Caco-2 (cell line): ENCODE measurements at regions not wholly inside any gene's neighbourhood (a gene's known extent, or its start where the extent isn't known, plus 50 kb on each side); places are given as distances from the start of the nearest gene placed in this dataset.

ENCODE experiments used
- BruUV-seq: library from RNA; stranded (reverse); fragments of 400-500 nt; replicated peaks from 2 replicates; lab custom pipeline; 2021; lab: Mats Ljungman, UMichigan
- CTCF ChIA-PET: fragments of 300-600 bp; sonication (Branson Sonifier 250); formaldehyde crosslinking; loops from one replicate; lab custom pipeline; 2022; ENCODE audit warnings: antibody characterized with exemption; lab: Charles Lee
- POLR2A ChIA-PET: fragments of 300-600 bp; sonication (Branson Sonifier 250); formaldehyde crosslinking; loops from one replicate; lab custom pipeline; 2022; ENCODE audit warnings: antibody characterized with exemption; lab: Charles Lee
- DNase-seq, 2 experiments: peaks; one replicate each; pipeline versions ENCODE4 v3.0.0 to v3.0.0-alpha.2; 2020 to 2022
- H3K27me3 ChIP-seq: replicated peaks from 2 replicates; pipeline ENCODE4 v1.6.0; 2011; ENCODE audit warnings: low read length; ENCODE audit not compliant: control insufficient read depth, insufficient read depth
- H3K36me3 ChIP-seq: 2 replicates; pipeline ENCODE4 v1.5.1; 2011; ENCODE audit warnings: low read length; ENCODE audit not compliant: control insufficient read depth, insufficient read depth
- H3K4me1 ChIP-seq: fragments of 250-450 bp; sonication (Bioruptor Pico); 2 replicates; pipeline ENCODE4 v1.5.1; 2020; ENCODE audit warnings: mild to moderate bottlenecking
- H3K4me3 ChIP-seq: 2 replicates; pipeline ENCODE4 v1.5.1; 2011; ENCODE audit warnings: low read depth, mild to moderate bottlenecking, control low read depth, low read length
- H3K9me3 ChIP-seq: fragments of 250-450 bp; sonication (Bioruptor Pico); 2 replicates; pipeline ENCODE4 v1.5.1; 2020; ENCODE audit warnings: mild to moderate bottlenecking, moderate library complexity
- H3K27ac Mint-ChIP-seq: one replicate; pipeline ENCODE4 v1.8.0; 2022; ENCODE audit warnings: mixed read lengths; ENCODE audit not compliant: unreplicated experiment
- H3K27me3 Mint-ChIP-seq: one replicate; pipeline ENCODE4 v1.8.0; 2022; ENCODE audit warnings: mixed read lengths; ENCODE audit not compliant: insufficient read depth, unreplicated experiment
- H3K36me3 Mint-ChIP-seq: one replicate; pipeline ENCODE4 v1.8.0; 2022; ENCODE audit warnings: mild to moderate bottlenecking, mixed read lengths; ENCODE audit not compliant: insufficient read depth, unreplicated experiment
- H3K4me1 Mint-ChIP-seq: one replicate; pipeline ENCODE4 v1.8.0; 2022; ENCODE audit warnings: low read depth, mixed read lengths; ENCODE audit not compliant: unreplicated experiment
- H3K4me3 Mint-ChIP-seq: one replicate; pipeline ENCODE4 v1.8.0; 2022; ENCODE audit warnings: mild to moderate bottlenecking, moderate library complexity, mixed read lengths; ENCODE audit not compliant: unreplicated experiment
- H3K9me3 Mint-ChIP-seq: one replicate; pipeline ENCODE4 v1.8.0; 2022; ENCODE audit warnings: mixed read lengths; ENCODE audit not compliant: unreplicated experiment
- intact Hi-C: fragments of 100-400 bp; cut with micrococcal nuclease; formaldehyde crosslinking; loops from one replicate; pipeline ENCODE4 v1.10.0; 2022; ENCODE audit not compliant: unreplicated experiment
- TF ChIP-seq, protein P1 (sequence below), 2 experiments: fragments of 200-600 bp in 1 of 2; IDR thresholded peaks; 1 replicate in 1 of 2; 2 replicates in 1 of 2; pipeline versions ENCODE4 v1.5.1 to v1.8.0; 2011 to 2022; ENCODE audit warnings: antibody characterized with exemption in 1 of 2, control low read depth in 1 of 2, inconsistent platforms in 1 of 2, low read depth in 1 of 2, low read length in 1 of 2, mild to moderate bottlenecking in 1 of 2, moderate library complexity in 1 of 2; ENCODE audit not compliant: insufficient read depth in 1 of 2, severe bottlenecking in 1 of 2, unreplicated experiment in 1 of 2

DNA sequence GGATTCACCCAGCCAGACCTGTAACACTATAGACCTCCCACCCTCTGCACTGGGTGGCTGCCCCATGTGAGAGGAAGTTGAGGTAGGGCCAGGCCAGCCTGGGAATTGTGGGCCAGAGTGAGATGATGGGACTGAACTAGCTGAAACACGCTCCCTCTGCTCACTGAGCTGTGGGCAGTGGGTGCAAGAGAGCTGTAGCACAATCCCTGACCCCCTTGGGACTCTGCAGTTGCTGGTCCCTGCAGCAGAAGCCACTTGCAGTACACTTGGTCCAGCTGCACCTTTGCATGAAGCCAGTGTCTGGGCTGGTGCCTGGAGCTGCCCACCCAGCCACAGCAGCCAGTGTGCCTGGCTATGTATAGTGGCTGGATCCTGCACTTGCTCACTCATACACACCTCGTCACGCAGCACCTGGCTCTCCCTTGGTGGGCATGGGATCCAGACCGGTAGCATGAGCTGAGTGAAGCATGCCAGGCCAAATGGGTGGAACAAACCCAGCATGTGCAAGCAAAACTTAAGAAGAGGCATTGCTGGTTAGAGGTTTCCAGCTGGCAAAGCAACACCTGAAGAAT, 805.7 kb upstream of the GBE1 start:
- H3K27ac Mint-ChIP-seq: no peak overlapping the region
- no peaks in the 10 kb centered on the region for H3K36me3 Mint-ChIP-seq
- no peaks in the 10 kb centered on the region for H3K27me3 Mint-ChIP-seq
- no peaks in the 10 kb centered on the region for H3K27me3 ChIP-seq
- CTCF ChIA-PET: no interaction called here
- intact Hi-C loops: no loop called here
- no TSS peak for BruUV-seq
- H3K9me3 ChIP-seq: no peaks in the 10 kb centered on the region
- H3K4me1 Mint-ChIP-seq: no peaks in the 10 kb centered on the region
- H3K36me3 ChIP-seq: no peaks in the 10 kb centered on the region
- no peaks in the 10 kb centered on the region for H3K9me3 Mint-ChIP-seq
- H3K4me1 ChIP-seq: no peaks in the 10 kb centered on the region
- no peak overlapping the region for H3K4me3 ChIP-seq
- no peak for DNase-seq
- TF ChIP-seq, protein P1, sequence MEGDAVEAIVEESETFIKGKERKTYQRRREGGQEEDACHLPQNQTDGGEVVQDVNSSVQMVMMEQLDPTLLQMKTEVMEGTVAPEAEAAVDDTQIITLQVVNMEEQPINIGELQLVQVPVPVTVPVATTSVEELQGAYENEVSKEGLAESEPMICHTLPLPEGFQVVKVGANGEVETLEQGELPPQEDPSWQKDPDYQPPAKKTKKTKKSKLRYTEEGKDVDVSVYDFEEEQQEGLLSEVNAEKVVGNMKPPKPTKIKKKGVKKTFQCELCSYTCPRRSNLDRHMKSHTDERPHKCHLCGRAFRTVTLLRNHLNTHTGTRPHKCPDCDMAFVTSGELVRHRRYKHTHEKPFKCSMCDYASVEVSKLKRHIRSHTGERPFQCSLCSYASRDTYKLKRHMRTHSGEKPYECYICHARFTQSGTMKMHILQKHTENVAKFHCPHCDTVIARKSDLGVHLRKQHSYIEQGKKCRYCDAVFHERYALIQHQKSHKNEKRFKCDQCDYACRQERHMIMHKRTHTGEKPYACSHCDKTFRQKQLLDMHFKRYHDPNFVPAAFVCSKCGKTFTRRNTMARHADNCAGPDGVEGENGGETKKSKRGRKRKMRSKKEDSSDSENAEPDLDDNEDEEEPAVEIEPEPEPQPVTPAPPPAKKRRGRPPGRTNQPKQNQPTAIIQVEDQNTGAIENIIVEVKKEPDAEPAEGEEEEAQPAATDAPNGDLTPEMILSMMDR (IDR thresholded peaks at IDR 0.05; ENCODE audit: insufficient read depth in 1 of 2, low read depth in 1 of 2, low read length in 1 of 2, severe bottlenecking in 1 of 2, unreplicated experiment in 1 of 2): no peak
- no peak overlapping the region for H3K4me3 Mint-ChIP-seq
- POLR2A ChIA-PET: no interaction called here

DNA sequence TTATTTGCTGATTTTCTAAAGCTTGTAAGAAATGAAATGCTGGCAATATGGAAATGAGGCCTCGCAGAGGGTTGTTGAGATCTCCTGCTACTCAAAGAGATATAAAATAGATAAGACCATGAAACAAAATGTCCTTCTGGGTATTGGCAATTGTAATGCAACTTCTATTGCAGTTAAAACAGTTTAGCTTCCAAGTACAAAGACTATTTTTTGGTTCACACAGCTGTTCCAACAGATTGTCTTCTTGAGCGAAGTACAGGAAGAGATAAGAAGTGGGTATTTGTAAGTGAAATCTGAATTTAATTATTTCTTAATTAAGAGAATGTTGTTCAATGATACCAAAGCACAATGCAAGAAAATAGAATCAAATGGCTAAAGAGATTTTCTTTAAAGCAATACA, 801.5 kb upstream of the GBE1 start:
- no peak overlapping the region for H3K27ac Mint-ChIP-seq
- no peaks in the 10 kb centered on the region for H3K36me3 Mint-ChIP-seq
- Histone ChIP-seq H3K4me3 (no peak overlapping the region), H3K36me3 (no peaks in the 10 kb centered on the region), H3K9me3 (no peaks in the 10 kb centered on the region), H3K27me3 (no peaks in the 10 kb centered on the region), H3K4me1 (no peaks in the 10 kb centered on the region)
- no TSS peak for BruUV-seq
- intact Hi-C loops: no loop called here
- no peaks in the 10 kb centered on the region for H3K4me1 Mint-ChIP-seq
- H3K27me3 Mint-ChIP-seq: no peaks in the 10 kb centered on the region
- no peaks in the 10 kb centered on the region for H3K9me3 Mint-ChIP-seq
- H3K4me3 Mint-ChIP-seq: no peak overlapping the region
- no peak for DNase-seq
- TF ChIP-seq, protein P1 (IDR thresholded peaks at IDR 0.05; ENCODE audit: insufficient read depth in 1 of 2, low read depth in 1 of 2, low read length in 1 of 2, severe bottlenecking in 1 of 2, unreplicated experiment in 1 of 2): no peak
- CTCF ChIA-PET: no interaction called here
- POLR2A ChIA-PET: no interaction called here

DNA sequence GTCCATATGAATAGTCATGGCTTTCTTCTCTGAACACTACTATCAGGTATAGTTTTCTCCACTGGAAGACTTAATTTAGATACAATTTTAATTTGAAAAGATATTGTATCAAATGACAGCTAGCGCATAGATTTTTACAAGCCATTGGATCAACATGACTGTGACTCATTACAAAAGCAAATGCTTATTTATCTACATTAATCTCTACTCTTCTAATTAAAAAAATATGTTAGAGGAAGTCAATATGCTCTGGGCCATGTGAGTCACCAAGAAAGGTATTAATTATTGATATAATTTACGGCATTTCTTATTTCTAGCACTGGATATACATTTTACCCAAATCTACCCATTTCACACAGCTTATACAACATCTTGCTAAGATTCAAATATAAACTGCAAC, 800.3 kb upstream of the GBE1 start:
- TF ChIP-seq, protein P1 (IDR thresholded peaks at IDR 0.05; ENCODE audit: insufficient read depth in 1 of 2, low read depth in 1 of 2, low read length in 1 of 2, severe bottlenecking in 1 of 2, unreplicated experiment in 1 of 2): no peak
- Mint-ChIP-seq H3K4me3 (no peak overlapping the region), H3K36me3 (no peaks in the 10 kb centered on the region), H3K27ac (no peak overlapping the region), H3K27me3 (no peaks in the 10 kb centered on the region), H3K9me3 (no peaks in the 10 kb centered on the region), H3K4me1 (no peaks in the 10 kb centered on the region)
- no TSS peak for BruUV-seq
- intact Hi-C loops: no loop called here
- POLR2A ChIA-PET: no interaction called here
- no peaks in the 10 kb centered on the region for H3K27me3 ChIP-seq
- no peaks in the 10 kb centered on the region for H3K4me1 ChIP-seq
- no peaks in the 10 kb centered on the region for H3K9me3 ChIP-seq
- no peaks in the 10 kb centered on the region for H3K36me3 ChIP-seq
- CTCF ChIA-PET: interaction anchor here (0.6 kb wide), 1 partner anchor 73 kb away, joined by 7 read pairs; no protein-coding TSS in a partner anchor
- DNase-seq: no peak
- no peak overlapping the region for H3K4me3 ChIP-seq
